OCI-LY1 (cell line): ENCODE measurements at regions not wholly inside any gene's neighbourhood (a gene's known extent, or its start where the extent isn't known, plus 50 kb on each side); places are given as distances from the start of the nearest gene placed in this dataset.

Experiments used
- CTCF ChIP-seq: fragments of 200-600 bp; sonication (generic), shearing (Covaris generic); IDR thresholded peaks from 2 replicates; pipeline ENCODE4 v1.5.1; 2017; ENCODE audit warnings: mild to moderate bottlenecking, antibody characterized with exemption, low read length, moderate library complexity, mixed read lengths
- EZH2 ChIP-seq: fragments of 200-600 bp; sonication (generic), shearing (Covaris generic); IDR thresholded peaks from 2 replicates; pipeline ENCODE4 v1.8.0; 2017; ENCODE audit warnings: borderline replicate concordance, mixed run types, mild to moderate bottlenecking, antibody characterized with exemption, low read length, moderate library complexity, mixed read lengths

- TF ChIP-seq CTCF: no peak
- TF ChIP-seq EZH2: no peak
Observed at GRCh38 chr16:61382435-61382834, 653.8 kb downstream of the CDH8 start.
